Breast epithelium (tissue), 4 donors: ENCODE measurements at regions not wholly inside any gene's neighbourhood (a gene's known extent, or its start where the extent isn't known, plus 50 kb on each side); places are given as distances from the start of the nearest gene placed in this dataset.

Experiments used
- DNase-seq, 2 donors: peaks; one replicate each; pipeline ENCODE4 v3.0.0-alpha.2; 2019; ENCODE audit warnings: low spot score in 2 of 2
- H3K27ac ChIP-seq, 2 donors: fragments of 200-600 bp; sonication (generic) in 1 of 2; one replicate each; pipeline ENCODE4 v1.5.1; 2016 to 2019; ENCODE audit warnings: mild to moderate bottlenecking in 1 of 2
- H3K27me3 ChIP-seq, 2 donors: fragments of 200-600 bp; sonication (generic) in 1 of 2; one replicate each; pipeline versions ENCODE4 v1.5.1 to v1.6.0; 2017 to 2019; ENCODE audit warnings: control low read depth in 1 of 2, mild to moderate bottlenecking in 1 of 2
- H3K36me3 ChIP-seq: fragments of 200-600 bp; one replicate; pipeline ENCODE4 v1.5.1; 2019
- H3K4me1 ChIP-seq, 2 donors: fragments of 200-600 bp; sonication (generic); one replicate each; pipeline ENCODE4 v1.5.1; 2016 to 2019; ENCODE audit warnings: control low read depth in 1 of 2
- H3K4me3 ChIP-seq, 3 donors: fragments of 200-600 bp; sonication (generic); 1 replicate in 2 of 3; 2 replicates in 1 of 3; pipeline ENCODE4 v1.5.1; 2016 to 2019; ENCODE audit warnings: mild to moderate bottlenecking in 3 of 3, moderate library complexity in 2 of 3
- H3K9me3 ChIP-seq, 2 donors: fragments of 200-600 bp; sonication (generic) in 1 of 2; one replicate each; pipeline ENCODE4 v1.5.1; 2016 to 2019; ENCODE audit warnings: control low read depth in 1 of 2
- CTCF ChIP-seq, 3 donors: fragments of 450-650 bp; IDR thresholded peaks; one replicate each; pipeline ENCODE4 v1.5.1; 2016 to 2017; ENCODE audit warnings: antibody characterized with exemption in 3 of 3, mild to moderate bottlenecking in 3 of 3, moderate library complexity in 3 of 3
- POLR2A ChIP-seq: fragments of 450-650 bp; IDR thresholded peaks from one replicate; pipeline ENCODE4 v1.6.1; 2016; ENCODE audit warnings: antibody characterized with exemption, mild to moderate bottlenecking, moderate library complexity
- POLR2AphosphoS5 ChIP-seq, 3 donors: sonication (generic); formaldehyde crosslinking; IDR thresholded peaks; one replicate each; pipeline ENCODE4 v1.6.1; 2017; ENCODE audit warnings: antibody characterized with exemption in 3 of 3
- intact Hi-C: fragments of 100-400 bp; cut with DNase I; formaldehyde crosslinking; loops from one replicate; pipeline ENCODE4 v1.15.1; 2023; ENCODE audit warnings: low total_unique reads

- intact Hi-C loops = no loop called here
- no peak overlapping the region for H3K4me3 ChIP-seq
- no peaks in the 10 kb centered on the region for H3K36me3 ChIP-seq
- TF ChIP-seq CTCF (IDR thresholded peaks at IDR 0.05) = no peak
- TF ChIP-seq POLR2A = no peak
- no peak for TF ChIP-seq POLR2AphosphoS5 (IDR thresholded peaks at IDR 0.05)
- no peaks in the 10 kb centered on the region for H3K9me3 ChIP-seq
- no peaks in the 10 kb centered on the region for H3K4me1 ChIP-seq
- DNase-seq = no peak
- no peaks in the 10 kb centered on the region for H3K27me3 ChIP-seq
- H3K27ac ChIP-seq = no peak overlapping the region
Measured at GRCh38 chr12:81953541-81953940, 194.4 kb upstream of the PPFIA2 start.

GRCh38 chr12:81950871-81951270 is 191.7 kb upstream of the PPFIA2 start:
- no peak for DNase-seq
- Histone ChIP-seq H3K9me3 (no peaks in the 10 kb centered on the region), H3K27ac (no peak overlapping the region), H3K4me3 (no peak overlapping the region), H3K36me3 (no peaks in the 10 kb centered on the region), H3K4me1 (no peaks in the 10 kb centered on the region), H3K27me3 (no peaks in the 10 kb centered on the region)
- TF ChIP-seq POLR2AphosphoS5 (IDR thresholded peaks at IDR 0.05) (no peak), POLR2A (no peak), CTCF (IDR thresholded peaks at IDR 0.05) (no peak)
- intact Hi-C loops = no loop called here

GRCh38 chr12:81949841-81950308 is 190.7 kb upstream of the PPFIA2 start:
- TF ChIP-seq POLR2A (no peak), POLR2AphosphoS5 (IDR thresholded peaks at IDR 0.05) (no peak), CTCF (IDR thresholded peaks at IDR 0.05) (no peak)
- DNase-seq = no peak
- no peaks in the 10 kb centered on the region for H3K9me3 ChIP-seq
- no peak overlapping the region for H3K27ac ChIP-seq
- H3K4me3 ChIP-seq = no peak overlapping the region
- intact Hi-C loops = no loop called here
- H3K27me3 ChIP-seq = no peaks in the 10 kb centered on the region
- no peaks in the 10 kb centered on the region for H3K36me3 ChIP-seq
- no peaks in the 10 kb centered on the region for H3K4me1 ChIP-seq

GRCh38 chr12:81949416-81949815 is 190.3 kb upstream of the PPFIA2 start:
- intact Hi-C loops = no loop called here
- H3K9me3 ChIP-seq = no peaks in the 10 kb centered on the region

GRCh38 chr12:81944886-81945285 is 185.7 kb upstream of the PPFIA2 start:
- DNase-seq = no peak
- Histone ChIP-seq H3K9me3 (no peaks in the 10 kb centered on the region), H3K27ac (no peak overlapping the region), H3K4me3 (no peak overlapping the region), H3K4me1 (no peaks in the 10 kb centered on the region), H3K36me3 (no peaks in the 10 kb centered on the region), H3K27me3 (no peaks in the 10 kb centered on the region)
- intact Hi-C loops = no loop called here
- TF ChIP-seq POLR2A (no peak), CTCF (IDR thresholded peaks at IDR 0.05) (no peak), POLR2AphosphoS5 (IDR thresholded peaks at IDR 0.05) (no peak)

More at GRCh38 chr12:81949416-81949815, 190.3 kb upstream of the PPFIA2 start:
- Histone ChIP-seq H3K4me3 (no peak overlapping the region), H3K36me3 (no peaks in the 10 kb centered on the region), H3K27me3 (no peaks in the 10 kb centered on the region), H3K4me1 (no peaks in the 10 kb centered on the region), H3K27ac (no peak overlapping the region)
- DNase-seq = no peak
- TF ChIP-seq CTCF (IDR thresholded peaks at IDR 0.05) (no peak), POLR2A (no peak), POLR2AphosphoS5 (IDR thresholded peaks at IDR 0.05) (no peak)
